HEK293 (cell line): ENCODE measurements at regions not wholly inside any gene's neighbourhood (a gene's known extent, or its start where the extent isn't known, plus 50 kb on each side); places are given as distances from the start of the nearest gene placed in this dataset.

Experiments used
- CTCF ChIA-PET: fragments of 350-600 bp; formaldehyde crosslinking; extraction: SDS; loops from one replicate; lab custom pipeline; 2021; ENCODE audit warnings: antibody characterized with exemption; lab: Yijun Ruan, JAX
- POLR2A ChIA-PET: fragments of 300-600 bp; formaldehyde crosslinking; extraction: SDS; loops from one replicate; lab custom pipeline; 2020; ENCODE audit warnings: antibody characterized with exemption, inconsistent platforms; lab: Yijun Ruan, JAX
- H3K27ac ChIP-seq: fragments of 200-500 bp; sonication (Bioruptor generic); 2 replicates; pipeline ENCODE4 v1.5.1; 2014; ENCODE audit warnings: low read depth, low read length, control low read depth, inconsistent platforms; ENCODE audit errors: extremely low read depth
- H3K36me3 ChIP-seq, 2 experiments: fragments of 200-500 bp in 1 of 2; sonication (Bioruptor generic) in 1 of 2; 1 replicate in 1 of 2; 2 replicates in 1 of 2; pipeline ENCODE4 v1.5.1; 2014 to 2017; ENCODE audit warnings: inconsistent platforms in 2 of 2, low read length in 2 of 2; ENCODE audit not compliant: control insufficient read depth in 2 of 2, insufficient read depth in 1 of 2
- H3K4me1 ChIP-seq: fragments of 200-500 bp; sonication (Bioruptor generic); 2 replicates; pipeline ENCODE4 v1.5.1; 2014; ENCODE audit warnings: mild to moderate bottlenecking, low read length, inconsistent platforms; ENCODE audit not compliant: control insufficient read depth, insufficient read depth
- H3K4me3 ChIP-seq: 2 replicates; pipeline ENCODE4 v1.5.1; 2011; ENCODE audit warnings: low read depth, mild to moderate bottlenecking, control low read depth, low read length, moderate library complexity
- H3K9me3 ChIP-seq: fragments of 200-500 bp; sonication (Bioruptor generic); 2 replicates; pipeline ENCODE4 v1.5.1; 2014; ENCODE audit warnings: low read depth, low read length, inconsistent platforms; ENCODE audit not compliant: control insufficient read depth, insufficient read depth
- GLIS1 ChIP-seq: fragments of 450-650 bp; formaldehyde crosslinking; IDR thresholded peaks from 2 replicates; pipeline ENCODE4 v1.5.1; 2016; ENCODE audit warnings: missing biosample characterization, missing genetic modification characterization
- HOXA7 ChIP-seq: sonication (generic); formaldehyde crosslinking; IDR thresholded peaks from 2 replicates; pipeline ENCODE4 v1.8.1; 2022; ENCODE audit warnings: missing genetic modification reagents, borderline replicate concordance
- HOXC10 ChIP-seq: sonication (generic); formaldehyde crosslinking; IDR thresholded peaks from 2 replicates; pipeline ENCODE4 v1.8.1; 2023; ENCODE audit warnings: mild to moderate bottlenecking, missing genetic modification reagents
- OSR2 ChIP-seq: fragments of 450-650 bp; formaldehyde crosslinking; IDR thresholded peaks from 2 replicates; pipeline ENCODE4 v1.5.1; 2016; ENCODE audit warnings: missing biosample characterization, missing genetic modification characterization
- PRDM6 ChIP-seq: fragments of 450-650 bp; formaldehyde crosslinking; IDR thresholded peaks from 2 replicates; pipeline ENCODE4 v1.5.1; 2017; ENCODE audit warnings: missing biosample characterization, missing genetic modification characterization
- SCRT2 ChIP-seq: fragments of 450-650 bp; formaldehyde crosslinking; IDR thresholded peaks from 2 replicates; pipeline ENCODE4 v1.5.1; 2016; ENCODE audit warnings: missing biosample characterization, missing genetic modification characterization
- TCF7L2 ChIP-seq: IDR thresholded peaks from 2 replicates; pipeline ENCODE4 v1.6.1; 2011; ENCODE audit warnings: low read depth, mild to moderate bottlenecking, inconsistent platforms, low read length, moderate library complexity, borderline replicate concordance
- ZFHX2 ChIP-seq: fragments of 450-650 bp; formaldehyde crosslinking; conservative IDR thresholded peaks from 2 replicates; pipeline ENCODE4 v1.5.1; 2016; ENCODE audit warnings: missing biosample characterization, missing genetic modification characterization
- ZFP37 ChIP-seq: fragments of 450-650 bp; formaldehyde crosslinking; IDR thresholded peaks from 2 replicates; pipeline ENCODE4 v1.5.1; 2016; ENCODE audit warnings: missing biosample characterization, missing genetic modification characterization
- ZNF148 ChIP-seq: fragments of 450-650 bp; formaldehyde crosslinking; IDR thresholded peaks from 2 replicates; pipeline ENCODE4 v1.5.0; 2017; ENCODE audit warnings: missing biosample characterization, missing genetic modification characterization, borderline replicate concordance
- ZNF18 ChIP-seq: fragments of 450-650 bp; formaldehyde crosslinking; IDR thresholded peaks from 2 replicates; pipeline ENCODE4 v1.5.1; 2016; ENCODE audit warnings: missing biosample characterization, missing genetic modification characterization
- ZNF19 ChIP-seq: fragments of 450-650 bp; formaldehyde crosslinking; IDR thresholded peaks from 2 replicates; pipeline ENCODE4; 2016; ENCODE audit warnings: missing biosample characterization, missing genetic modification characterization, low read depth
- ZNF211 ChIP-seq: fragments of 450-650 bp; formaldehyde crosslinking; IDR thresholded peaks from 2 replicates; pipeline ENCODE4 v1.5.1; 2016; ENCODE audit warnings: low read depth, missing biosample characterization, missing genetic modification characterization
- ZNF335 ChIP-seq: fragments of 450-650 bp; formaldehyde crosslinking; conservative IDR thresholded peaks from 2 replicates; pipeline ENCODE4 v1.5.1; 2016; ENCODE audit warnings: missing biosample characterization, missing genetic modification characterization
- ZNF394 ChIP-seq: fragments of 450-650 bp; formaldehyde crosslinking; IDR thresholded peaks from 2 replicates; pipeline ENCODE4 v1.5.1; 2016; ENCODE audit warnings: missing biosample characterization, missing genetic modification characterization, mild to moderate bottlenecking, moderate library complexity, borderline replicate concordance
- ZNF398 ChIP-seq: fragments of 450-650 bp; formaldehyde crosslinking; IDR thresholded peaks from 2 replicates; pipeline ENCODE4 v1.5.1; 2017; ENCODE audit warnings: missing biosample characterization, missing genetic modification characterization
- ZNF416 ChIP-seq: fragments of 450-650 bp; formaldehyde crosslinking; IDR thresholded peaks from 2 replicates; pipeline ENCODE4 v1.5.1; 2016; ENCODE audit warnings: missing biosample characterization, missing genetic modification characterization
- ZNF433 ChIP-seq: fragments of 450-650 bp; formaldehyde crosslinking; IDR thresholded peaks from 2 replicates; pipeline ENCODE4 v1.5.1; 2016; ENCODE audit warnings: missing biosample characterization, missing genetic modification characterization, low read depth
- ZNF501 ChIP-seq: fragments of 450-650 bp; formaldehyde crosslinking; IDR thresholded peaks from 2 replicates; pipeline ENCODE4 v1.5.1; 2016; ENCODE audit warnings: missing biosample characterization, missing genetic modification characterization
- ZNF561 ChIP-seq: fragments of 450-650 bp; IDR thresholded peaks from 2 replicates; pipeline ENCODE4 v1.5.1; 2018; ENCODE audit warnings: missing biosample characterization, missing genetic modification characterization, borderline replicate concordance
- ZSCAN23 ChIP-seq: fragments of 450-650 bp; formaldehyde crosslinking; IDR thresholded peaks from 2 replicates; pipeline ENCODE4 v1.5.1; 2016; ENCODE audit warnings: missing biosample characterization, missing genetic modification characterization

GRCh38 chr1:170301596-170301995 lies 155.8 kb downstream of the NTMT2 start (continued):
- no peak for TF ChIP-seq PRDM6 (tag by site-specific recombination)
- TF ChIP-seq ZNF211, result no peak
- TF ChIP-seq ZSCAN23 (tag by site-specific recombination), result no peak

GRCh38 chr1:170303034-170303433 lies 157.3 kb downstream of the NTMT2 start:
- CTCF ChIA-PET, result no interaction called here
- POLR2A ChIA-PET, result no interaction called here
- no peak for TF ChIP-seq ZNF416 (tag by site-specific recombination)
- TF ChIP-seq ZNF561 (tag by site-specific recombination), result no peak
- no peak for TF ChIP-seq ZNF394
- no peak for TF ChIP-seq ZNF398
- no peak for TF ChIP-seq ZNF501 (tag by site-specific recombination)
- no peak for TF ChIP-seq ZNF335

GRCh38 chr1:170305777-170306512 lies 160.2 kb downstream of the NTMT2 start:
- CTCF ChIA-PET, result interaction anchor here (0.7 kb wide), 1 partner anchor 343 kb away, joined by 3 read pairs; no protein-coding TSS in a partner anchor
- Histone ChIP-seq H3K36me3 (no peaks in the 10 kb centered on the region), H3K9me3 (no peaks in the 10 kb centered on the region), H3K4me3 (no peak overlapping the region)
- POLR2A ChIA-PET, result no interaction called here
- TF ChIP-seq ZNF19 (tag by site-specific recombination), result no peak
- TF ChIP-seq HOXA7 (CRISPR knock-in tag), result no peak
- no peak for TF ChIP-seq GLIS1 (tag by site-specific recombination)
- no peak for TF ChIP-seq ZNF335
- no peak for TF ChIP-seq OSR2 (tag by site-specific recombination)
- no peak for TF ChIP-seq SCRT2
- no peak for TF ChIP-seq ZFHX2 (tag by site-specific recombination)
- no peak for TF ChIP-seq HOXC10 (CRISPR knock-in tag)
- no peak for TF ChIP-seq ZNF148 (tag by site-specific recombination)
- TF ChIP-seq ZNF18 (tag by site-specific recombination), result no peak
- TF ChIP-seq TCF7L2, result no peak
- no peak for TF ChIP-seq ZFP37 (tag by site-specific recombination)
- TF ChIP-seq ZNF211, result no peak
- no peak for TF ChIP-seq ZNF433 (tag by site-specific recombination)
- TF ChIP-seq, all 188 proteins: peak for 0
- no peaks in the 10 kb centered on the region for H3K4me1 ChIP-seq
- H3K27ac ChIP-seq, result no peak overlapping the region

More at GRCh38 chr1:170303034-170303433, 157.3 kb downstream of the NTMT2 start:
- no peaks in the 10 kb centered on the region for H3K9me3 ChIP-seq
- no peaks in the 10 kb centered on the region for H3K36me3 ChIP-seq
- no peak overlapping the region for H3K4me3 ChIP-seq
- H3K27ac ChIP-seq, result no peak overlapping the region
- no peaks in the 10 kb centered on the region for H3K4me1 ChIP-seq
